ENCODE measurements at regions not wholly inside any gene's neighbourhood (a gene's known extent, or its start where the extent isn't known, plus 50 kb on each side); places are given as distances from the start of the nearest gene placed in this dataset.

DNA sequence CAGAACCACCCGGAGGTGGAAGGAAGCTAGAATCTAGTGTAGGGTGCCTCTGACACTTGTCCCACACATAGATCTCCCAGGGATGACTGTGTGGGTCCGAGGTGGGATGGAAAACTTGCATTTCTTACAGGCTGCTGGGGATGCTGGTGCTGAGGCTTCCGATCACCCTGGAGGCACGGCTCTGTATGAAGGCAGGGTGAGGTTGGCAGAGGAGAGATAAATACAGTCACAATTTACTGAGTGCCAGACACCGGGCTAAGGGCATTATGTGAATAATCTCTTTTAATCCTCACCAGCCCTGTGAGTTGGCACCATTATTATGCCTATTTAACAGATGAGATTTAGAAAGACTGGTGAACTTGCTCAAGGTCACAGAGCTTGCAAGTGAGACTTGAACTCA is 250.2 kb upstream of the RREB1 start:
- no peak for TF ChIP-seq FOXM1 (IDR thresholded peaks at IDR 0.05; ENCODE audit: borderline replicate concordance)
- no peak for DNase-seq (ENCODE audit: extremely low spot score)
- CTCF ChIA-PET: no interaction called here
- POLR2A ChIA-PET: no interaction called here

GRCh38 chr6:6858533-6858982 is 249.2 kb upstream of the RREB1 start:
- DNase-seq (ENCODE audit: extremely low spot score): no peak
- TF ChIP-seq BHLHE40 (IDR thresholded peaks at IDR 0.05; ENCODE audit: borderline replicate concordance): no peak
- TF ChIP-seq FOXK2 (IDR thresholded peaks at IDR 0.05): no peak
- TF ChIP-seq PKNOX1 (IDR thresholded peaks at IDR 0.05): no peak
- TF ChIP-seq ELF4 (IDR thresholded peaks at IDR 0.05): no peak
- no peak for TF ChIP-seq FOXA1 (IDR thresholded peaks at IDR 0.05)
- TF ChIP-seq HDGF (IDR thresholded peaks at IDR 0.05; ENCODE audit: borderline replicate concordance): no peak
- TF ChIP-seq L3MBTL2 (conservative IDR thresholded peaks at IDR 0.05): no peak
- no peak for TF ChIP-seq TARDBP (IDR thresholded peaks at IDR 0.05)
- no peak for TF ChIP-seq FOXM1 (IDR thresholded peaks at IDR 0.05; ENCODE audit: borderline replicate concordance)
- no peak for TF ChIP-seq ARNT (IDR thresholded peaks at IDR 0.05)
- no peak for TF ChIP-seq CTBP1 (IDR thresholded peaks at IDR 0.05; ENCODE audit: borderline replicate concordance)
- TF ChIP-seq SUZ12 (IDR thresholded peaks at IDR 0.05): no peak
- no peak for TF ChIP-seq LEF1 (IDR thresholded peaks at IDR 0.05; ENCODE audit: borderline replicate concordance)
- TF ChIP-seq ZNF384 (IDR thresholded peaks at IDR 0.05): no peak
- TF ChIP-seq NFRKB (IDR thresholded peaks at IDR 0.05): no peak
- TF ChIP-seq SP1 (IDR thresholded peaks at IDR 0.05): no peak
- POLR2A ChIA-PET: no interaction called here
- CTCF ChIA-PET: no interaction called here

GRCh38 chr6:6859105-6859504 is 248.7 kb upstream of the RREB1 start:
- no peak for DNase-seq (ENCODE audit: extremely low spot score)
- CTCF ChIA-PET: interaction anchor here (0.6 kb wide), 1 partner anchor 182 kb away, joined by 3 read pairs; no protein-coding TSS in a partner anchor
- TF ChIP-seq NFRKB (IDR thresholded peaks at IDR 0.05): no peak
- no peak for TF ChIP-seq SUZ12 (IDR thresholded peaks at IDR 0.05)
- POLR2A ChIA-PET: no interaction called here

DNA sequence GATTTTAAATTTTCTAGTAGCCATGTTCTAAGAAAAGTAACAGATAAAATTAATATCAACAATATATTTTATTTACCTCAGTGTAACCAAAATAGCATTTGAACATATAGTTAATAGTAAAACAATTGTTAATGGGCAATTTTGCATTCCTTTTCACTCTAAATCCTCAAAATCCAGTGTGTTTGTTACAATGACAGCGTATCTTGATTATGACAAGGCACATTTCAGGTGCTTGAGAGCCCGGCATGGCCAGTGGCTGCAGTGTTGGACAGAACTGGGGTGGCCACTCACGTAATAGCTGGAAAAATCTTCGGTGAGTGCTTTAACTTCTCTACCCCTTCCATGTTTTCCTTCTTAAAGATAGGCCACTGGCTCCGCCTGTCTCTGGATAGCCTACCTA is 248.0 kb upstream of the RREB1 start:
- POLR2A ChIA-PET: no interaction called here
- no peak for TF ChIP-seq LEF1 (IDR thresholded peaks at IDR 0.05; ENCODE audit: borderline replicate concordance)
- no peak for TF ChIP-seq FOXK2 (IDR thresholded peaks at IDR 0.05)
- no peak for TF ChIP-seq L3MBTL2 (conservative IDR thresholded peaks at IDR 0.05)
- TF ChIP-seq ARNT (IDR thresholded peaks at IDR 0.05): no peak
- TF ChIP-seq FOXM1 (IDR thresholded peaks at IDR 0.05; ENCODE audit: borderline replicate concordance): no peak
- TF ChIP-seq ZNF384 (IDR thresholded peaks at IDR 0.05): no peak
- no peak for TF ChIP-seq NFRKB (IDR thresholded peaks at IDR 0.05)
- no peak for TF ChIP-seq ELF4 (IDR thresholded peaks at IDR 0.05)
- TF ChIP-seq SUZ12 (IDR thresholded peaks at IDR 0.05): no peak
- no peak for TF ChIP-seq BHLHE40 (IDR thresholded peaks at IDR 0.05; ENCODE audit: borderline replicate concordance)

GRCh38 chr6:6860863-6861262 is 246.9 kb upstream of the RREB1 start:
- ChIA-PET POLR2A (no interaction called here), CTCF (interaction anchor here (0.6 kb wide), 1 partner anchor 1496 kb away, joined by 3 read pairs; no protein-coding TSS in a partner anchor)
- TF ChIP-seq FOXA1 (IDR thresholded peaks at IDR 0.05) (no peak), PKNOX1 (IDR thresholded peaks at IDR 0.05) (0 out of 2 replicates have a peak, but pooled peaks have one; percentile 7)
- DNase-seq (ENCODE audit: extremely low spot score): no peak

More for the DNA sequence above, 248.0 kb upstream of the RREB1 start:
- CTCF ChIA-PET: no interaction called here
- DNase-seq (ENCODE audit: extremely low spot score): no peak

DNA sequence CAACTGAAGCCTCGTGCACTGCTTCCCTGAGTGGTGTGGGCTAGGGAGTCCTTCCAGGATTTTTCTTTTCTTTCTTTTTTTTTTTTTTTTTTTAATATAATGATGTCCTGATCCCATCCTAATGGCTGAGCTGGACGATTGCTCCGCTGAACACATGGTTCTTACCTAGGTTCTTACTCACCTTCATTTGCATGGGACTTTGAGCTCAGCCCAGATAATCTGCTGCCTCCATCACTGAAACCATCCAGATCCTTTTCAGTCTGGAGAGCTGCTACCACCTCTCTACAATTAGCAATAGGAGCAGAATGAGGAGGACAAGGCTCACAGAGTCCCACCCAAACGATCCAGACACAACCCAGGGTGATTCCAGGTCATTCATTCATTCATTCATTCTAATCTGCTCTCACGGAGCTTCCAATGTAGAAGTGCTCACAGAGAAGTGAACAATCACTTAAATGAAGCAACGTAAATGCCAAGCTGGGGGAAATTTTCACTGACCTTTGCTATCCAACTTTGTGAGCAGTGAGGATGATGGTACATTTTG is 246.3 kb upstream of the RREB1 start:
- no peak for TF ChIP-seq TARDBP (IDR thresholded peaks at IDR 0.05)
- no peak for TF ChIP-seq L3MBTL2 (conservative IDR thresholded peaks at IDR 0.05)
- no peak for TF ChIP-seq SUZ12 (IDR thresholded peaks at IDR 0.05)
- no peak for TF ChIP-seq LEF1 (IDR thresholded peaks at IDR 0.05; ENCODE audit: borderline replicate concordance)
- TF ChIP-seq SP1 (IDR thresholded peaks at IDR 0.05): no peak
- TF ChIP-seq ELF4 (IDR thresholded peaks at IDR 0.05): no peak
- no peak for TF ChIP-seq ARNT (IDR thresholded peaks at IDR 0.05)
- POLR2A ChIA-PET: no interaction called here
- no peak for DNase-seq (ENCODE audit: extremely low spot score)
- CTCF ChIA-PET: interaction anchor here (0.7 kb wide), 1 partner anchor 37 kb away, joined by 6 read pairs; no protein-coding TSS in a partner anchor

GRCh38 chr6:6861995-6862394 is 245.8 kb upstream of the RREB1 start:
- CTCF ChIA-PET: interaction anchor here (0.7 kb wide), 1 partner anchor 37 kb away, joined by 6 read pairs; no protein-coding TSS in a partner anchor
- POLR2A ChIA-PET: no interaction called here
- no peak for DNase-seq (ENCODE audit: extremely low spot score)
- TF ChIP-seq ARNT (IDR thresholded peaks at IDR 0.05): no peak
- TF ChIP-seq ELF4 (IDR thresholded peaks at IDR 0.05): no peak
- TF ChIP-seq SUZ12 (IDR thresholded peaks at IDR 0.05): no peak
- no peak for TF ChIP-seq TARDBP (IDR thresholded peaks at IDR 0.05)
- no peak for TF ChIP-seq CTBP1 (IDR thresholded peaks at IDR 0.05; ENCODE audit: borderline replicate concordance)
- TF ChIP-seq FOXM1 (IDR thresholded peaks at IDR 0.05; ENCODE audit: borderline replicate concordance): no peak

- POLR2A ChIA-PET: no interaction called here
- DNase-seq (ENCODE audit: extremely low spot score): no peak
- TF ChIP-seq SUZ12 (IDR thresholded peaks at IDR 0.05) (no peak), FOXA1 (IDR thresholded peaks at IDR 0.05) (no peak)
- CTCF ChIA-PET: no interaction called here
Measured at GRCh38 chr6:6863970-6864639, 243.7 kb upstream of the RREB1 start.

Measured in HEK293T (cell line).